ENCODE measurements at regions not wholly inside any gene's neighbourhood (a gene's known extent, or its start where the extent isn't known, plus 50 kb on each side); places are given as distances from the start of the nearest gene placed in this dataset.

GRCh38 chr12:4134448-4135263, 138.9 kb upstream of the CCND2 start:
- TF ChIP-seq TARDBP (IDR thresholded peaks at IDR 0.05) = no peak
- TF ChIP-seq SUZ12 (IDR thresholded peaks at IDR 0.05) = no peak
- TF ChIP-seq HDGF (IDR thresholded peaks at IDR 0.05; ENCODE audit: borderline replicate concordance) = no peak
- TF ChIP-seq FOXA1 (IDR thresholded peaks at IDR 0.05) = no peak

All from HEK293T (cell line).